ENCODE measurements at regions not wholly inside any gene's neighbourhood (a gene's known extent, or its start where the extent isn't known, plus 50 kb on each side); places are given as distances from the start of the nearest gene placed in this dataset.
A peak's percentile ranks its signal among the peaks of the same experiment; 100 is the strongest.

- Mint-ChIP-seq H3K4me1 (no peaks in the 10 kb centered on the region), H3K27ac (no peak overlapping the region), H3K36me3 (ENCODE audit: low read depth) (no peaks in the 10 kb centered on the region), H3K27me3 (no peaks in the 10 kb centered on the region), H3K9me3 (no peaks in the 10 kb centered on the region), H3K4me3 (no peak overlapping the region)
- peak; percentile 29 for ATAC-seq (replicated peaks)
Measured at GRCh38 chr17:56009795-56010651, 143.3 kb upstream of the ANKFN1 start.

- H3K27ac Mint-ChIP-seq, result no peak overlapping the region
Measured at GRCh38 chr17:56011406-56012131, 141.7 kb upstream of the ANKFN1 start.

GRCh38 chr17:56018211-56018610 lies 135.1 kb upstream of the ANKFN1 start:
- ATAC-seq (replicated peaks), result no peak
- no peaks in the 10 kb centered on the region for H3K9me3 Mint-ChIP-seq
- no peak overlapping the region for H3K4me3 Mint-ChIP-seq
- H3K27ac Mint-ChIP-seq, result no peak overlapping the region
- no peaks in the 10 kb centered on the region for H3K4me1 Mint-ChIP-seq
- H3K36me3 Mint-ChIP-seq (ENCODE audit: low read depth), result no peaks in the 10 kb centered on the region
- H3K27me3 Mint-ChIP-seq, result peaks cover 15% of the 10 kb centered on the region

More at GRCh38 chr17:56011406-56012131, 141.7 kb upstream of the ANKFN1 start:
- ATAC-seq (replicated peaks), result peak; percentile 23
- Mint-ChIP-seq H3K4me3 (no peak overlapping the region), H3K27me3 (peaks cover 5% of the 10 kb centered on the region), H3K9me3 (no peaks in the 10 kb centered on the region), H3K4me1 (no peaks in the 10 kb centered on the region), H3K36me3 (ENCODE audit: low read depth) (no peaks in the 10 kb centered on the region)

- ATAC-seq (replicated peaks), result peak; percentile 72
Measured at GRCh38 chr17:56020369-56020768, 132.9 kb upstream of the ANKFN1 start.

GRCh38 chr17:56021681-56022190 lies 131.5 kb upstream of the ANKFN1 start:
- Mint-ChIP-seq H3K9me3 (no peaks in the 10 kb centered on the region), H3K4me3 (no peak overlapping the region), H3K4me1 (no peaks in the 10 kb centered on the region), H3K27ac (no peak overlapping the region), H3K27me3 (peaks cover 10% of the 10 kb centered on the region), H3K36me3 (ENCODE audit: low read depth) (no peaks in the 10 kb centered on the region)
- ATAC-seq (replicated peaks), result no peak

More at GRCh38 chr17:56020369-56020768, 132.9 kb upstream of the ANKFN1 start:
- H3K36me3 Mint-ChIP-seq (ENCODE audit: low read depth), result no peaks in the 10 kb centered on the region
- H3K4me3 Mint-ChIP-seq, result no peak overlapping the region
- H3K4me1 Mint-ChIP-seq, result no peaks in the 10 kb centered on the region
- H3K9me3 Mint-ChIP-seq, result no peaks in the 10 kb centered on the region
- no peak overlapping the region for H3K27ac Mint-ChIP-seq
- H3K27me3 Mint-ChIP-seq, result peaks cover 15% of the 10 kb centered on the region

- no peak overlapping the region for H3K27ac Mint-ChIP-seq
- H3K4me1 Mint-ChIP-seq, result no peaks in the 10 kb centered on the region
- H3K9me3 Mint-ChIP-seq, result no peaks in the 10 kb centered on the region
- peaks cover 4% of the 10 kb centered on the region for H3K27me3 Mint-ChIP-seq
- no peak overlapping the region for H3K4me3 Mint-ChIP-seq
- peak; percentile 49 for ATAC-seq (replicated peaks)
- no peaks in the 10 kb centered on the region for H3K36me3 Mint-ChIP-seq (ENCODE audit: low read depth)
Measured at GRCh38 chr17:56023851-56024250, 129.4 kb upstream of the ANKFN1 start.

- H3K27me3 Mint-ChIP-seq, result peaks cover 11% of the 10 kb centered on the region
- H3K9me3 Mint-ChIP-seq, result no peaks in the 10 kb centered on the region
- H3K4me3 Mint-ChIP-seq, result no peak overlapping the region
- H3K36me3 Mint-ChIP-seq (ENCODE audit: low read depth), result no peaks in the 10 kb centered on the region
- no peak overlapping the region for H3K27ac Mint-ChIP-seq
- ATAC-seq (replicated peaks), result no peak
- no peaks in the 10 kb centered on the region for H3K4me1 Mint-ChIP-seq
Measured at GRCh38 chr17:56026915-56027314, 126.4 kb upstream of the ANKFN1 start.

- Mint-ChIP-seq H3K27me3 (peaks cover 16% of the 10 kb centered on the region), H3K27ac (no peak overlapping the region), H3K9me3 (no peaks in the 10 kb centered on the region), H3K4me1 (no peaks in the 10 kb centered on the region), H3K4me3 (no peak overlapping the region), H3K36me3 (ENCODE audit: low read depth) (no peaks in the 10 kb centered on the region)
- ATAC-seq (replicated peaks), result no peak
Measured at GRCh38 chr17:56028837-56029236, 124.4 kb upstream of the ANKFN1 start.

GRCh38 chr17:56030009-56030624 lies 123.2 kb upstream of the ANKFN1 start:
- H3K36me3 Mint-ChIP-seq (ENCODE audit: low read depth), result no peaks in the 10 kb centered on the region
- no peaks in the 10 kb centered on the region for H3K9me3 Mint-ChIP-seq
- H3K4me1 Mint-ChIP-seq, result no peaks in the 10 kb centered on the region
- peaks cover 25% of the 10 kb centered on the region for H3K27me3 Mint-ChIP-seq
- no peak for ATAC-seq (replicated peaks)
- no peak overlapping the region for H3K27ac Mint-ChIP-seq
- H3K4me3 Mint-ChIP-seq, result no peak overlapping the region

GRCh38 chr17:56031636-56032035 lies 121.6 kb upstream of the ANKFN1 start:
- Mint-ChIP-seq H3K36me3 (ENCODE audit: low read depth) (no peaks in the 10 kb centered on the region), H3K4me3 (no peak overlapping the region), H3K4me1 (no peaks in the 10 kb centered on the region), H3K27ac (no peak overlapping the region), H3K27me3 (peaks cover 32% of the 10 kb centered on the region), H3K9me3 (no peaks in the 10 kb centered on the region)
- ATAC-seq (replicated peaks), result no peak

GRCh38 chr17:56034197-56034635 lies 119.1 kb upstream of the ANKFN1 start:
- Mint-ChIP-seq H3K27ac (no peak overlapping the region), H3K4me3 (no peak overlapping the region), H3K27me3 (peaks cover 32% of the 10 kb centered on the region), H3K4me1 (no peaks in the 10 kb centered on the region), H3K9me3 (no peaks in the 10 kb centered on the region), H3K36me3 (ENCODE audit: low read depth) (no peaks in the 10 kb centered on the region)
- no peak for ATAC-seq (replicated peaks)

GRCh38 chr17:56038131-56038530 lies 115.1 kb upstream of the ANKFN1 start:
- no peaks in the 10 kb centered on the region for H3K9me3 Mint-ChIP-seq
- peaks cover 16% of the 10 kb centered on the region for H3K27me3 Mint-ChIP-seq
- H3K4me1 Mint-ChIP-seq, result no peaks in the 10 kb centered on the region
- ATAC-seq (replicated peaks), result no peak
- no peak overlapping the region for H3K4me3 Mint-ChIP-seq
- no peaks in the 10 kb centered on the region for H3K36me3 Mint-ChIP-seq (ENCODE audit: low read depth)
- no peak overlapping the region for H3K27ac Mint-ChIP-seq

GRCh38 chr17:56045872-56046271 lies 107.4 kb upstream of the ANKFN1 start:
- Mint-ChIP-seq H3K36me3 (ENCODE audit: low read depth) (no peaks in the 10 kb centered on the region), H3K4me3 (no peak overlapping the region), H3K4me1 (no peaks in the 10 kb centered on the region), H3K27ac (no peak overlapping the region), H3K9me3 (no peaks in the 10 kb centered on the region), H3K27me3 (peaks cover 15% of the 10 kb centered on the region)
- no peak for ATAC-seq (replicated peaks)

- Mint-ChIP-seq H3K27ac (no peak overlapping the region), H3K4me3 (no peak overlapping the region), H3K27me3 (peaks cover 15% of the 10 kb centered on the region), H3K36me3 (ENCODE audit: low read depth) (no peaks in the 10 kb centered on the region), H3K9me3 (no peaks in the 10 kb centered on the region), H3K4me1 (no peaks in the 10 kb centered on the region)
- ATAC-seq (replicated peaks), result no peak
Measured at GRCh38 chr17:56047331-56047730, 105.9 kb upstream of the ANKFN1 start.

All from activated T-helper 17 cell treated with anti-CD3 and anti-CD28 coated beads, Interleukin-2, amount 50 U/mL, for 72 hours (primary cell).